Gastroesophageal sphincter (tissue), 4 donors: ENCODE measurements at regions not wholly inside any gene's neighbourhood (a gene's known extent, or its start where the extent isn't known, plus 50 kb on each side); places are given as distances from the start of the nearest gene placed in this dataset.

Experiments
- ATAC-seq: fragments of 150-250 bp; one replicate; pipeline ENCODE4 v1.9.1; 2016; ENCODE audit warnings: mild to moderate bottlenecking, moderate library complexity
- H3K27ac ChIP-seq, 4 donors: fragments of 200-600 bp; sonication (generic) in 3 of 4; 1 replicate in 3 of 4; 2 replicates in 1 of 4; pipeline ENCODE4 v1.5.1; 2016 to 2019
- H3K27me3 ChIP-seq: fragments of 200-600 bp; sonication (generic); one replicate; pipeline ENCODE4 v1.5.1; 2019
- H3K36me3 ChIP-seq, 2 donors: fragments of 200-600 bp; sonication (generic); one replicate each; pipeline ENCODE4 v1.5.1; 2019; ENCODE audit warnings: control low read depth in 1 of 2
- H3K4me1 ChIP-seq, 3 donors: fragments of 200-600 bp; sonication (generic); 1 replicate in 2 of 3; 2 replicates in 1 of 3; pipeline ENCODE4 v1.5.1; 2016 to 2019; ENCODE audit warnings: control low read depth in 2 of 3
- H3K4me3 ChIP-seq, 2 donors: fragments of 200-600 bp; sonication (generic); one replicate each; pipeline ENCODE4 v1.5.1; 2019; ENCODE audit warnings: mild to moderate bottlenecking in 1 of 2, moderate library complexity in 1 of 2
- H3K9me3 ChIP-seq, 3 donors: fragments of 200-600 bp; sonication (generic); one replicate each; pipeline ENCODE4 v1.5.1; 2017 to 2019; ENCODE audit warnings: control low read depth in 2 of 3
- CTCF ChIP-seq, 4 experiments: fragments of 200-600 bp in 2 of 4; fragments of 450-650 bp in 2 of 4; sonication (generic) in 1 of 4; IDR thresholded peaks; one replicate each; pipeline ENCODE4 v1.5.1; 2017 to 2019; ENCODE audit warnings: antibody characterized with exemption in 4 of 4, mild to moderate bottlenecking in 2 of 4, moderate library complexity in 2 of 4
- EP300 ChIP-seq: sonication (generic); formaldehyde crosslinking; IDR thresholded peaks from one replicate; pipeline ENCODE4 v1.6.1; 2017; ENCODE audit warnings: antibody characterized with exemption, mild to moderate bottlenecking
- POLR2A ChIP-seq, 2 donors: fragments of 450-650 bp; IDR thresholded peaks; one replicate each; pipeline ENCODE4 v1.6.1; 2017; ENCODE audit warnings: antibody characterized with exemption in 2 of 2, mild to moderate bottlenecking in 2 of 2, moderate library complexity in 1 of 2
- POLR2AphosphoS5 ChIP-seq: sonication (generic); formaldehyde crosslinking; IDR thresholded peaks from one replicate; pipeline ENCODE4 v1.6.1; 2017; ENCODE audit warnings: antibody characterized with exemption
- WGBS, 2 donors: methylation state at CpG; one replicate each; pipeline ENCODE4 v1.1.5; 2018; ENCODE audit warnings: low coverage in 1 of 2; 5-methylcytosine and 5-hydroxymethylcytosine counted together

GRCh38 chr5:12704955-12705354, 800.7 kb upstream of the CTNND2 start:
- H3K27ac ChIP-seq: no peak overlapping the region
- no peaks in the 10 kb centered on the region for H3K27me3 ChIP-seq
- 72 to 74% methylated on average over 2 of the region's 2 CpGs for WGBS, 2 donors
- ATAC-seq: no peak
- no peak for TF ChIP-seq CTCF (IDR thresholded peaks at IDR 0.05)
- no peak for TF ChIP-seq POLR2AphosphoS5
- TF ChIP-seq EP300: no peak
- TF ChIP-seq POLR2A (IDR thresholded peaks at IDR 0.05): no peak
- no peaks in the 10 kb centered on the region for H3K4me1 ChIP-seq
- no peaks in the 10 kb centered on the region for H3K9me3 ChIP-seq
- H3K36me3 ChIP-seq: no peaks in the 10 kb centered on the region
- H3K4me3 ChIP-seq: no peak overlapping the region

- WGBS, 2 donors: 75% methylated on average over 1 of the region's 1 CpG
- no peak for ATAC-seq
Observed at GRCh38 chr5:12703254-12703653, 799.0 kb upstream of the CTNND2 start.

GRCh38 chr5:12695651-12696050, 791.4 kb upstream of the CTNND2 start:
- no peaks in the 10 kb centered on the region for H3K4me1 ChIP-seq
- WGBS, 2 donors: 33 to 56% methylated on average over 1 of the region's 1 CpG
- no peaks in the 10 kb centered on the region for H3K27me3 ChIP-seq
- H3K36me3 ChIP-seq: no peaks in the 10 kb centered on the region
- H3K9me3 ChIP-seq: no peaks in the 10 kb centered on the region
- no peak overlapping the region for H3K27ac ChIP-seq
- H3K4me3 ChIP-seq: no peak overlapping the region
- ATAC-seq: no peak
- TF ChIP-seq POLR2AphosphoS5 (no peak), CTCF (IDR thresholded peaks at IDR 0.05) (no peak), EP300 (no peak)

More at GRCh38 chr5:12703254-12703653, 799.0 kb upstream of the CTNND2 start:
- H3K36me3 ChIP-seq: no peaks in the 10 kb centered on the region
- TF ChIP-seq CTCF (IDR thresholded peaks at IDR 0.05) (no peak), EP300 (no peak), POLR2AphosphoS5 (no peak), POLR2A (IDR thresholded peaks at IDR 0.05) (no peak)
- no peaks in the 10 kb centered on the region for H3K9me3 ChIP-seq
- H3K4me3 ChIP-seq: no peak overlapping the region
- no peak overlapping the region for H3K27ac ChIP-seq
- H3K4me1 ChIP-seq: no peaks in the 10 kb centered on the region
- no peaks in the 10 kb centered on the region for H3K27me3 ChIP-seq

- Histone ChIP-seq H3K36me3 (no peaks in the 10 kb centered on the region), H3K9me3 (no peaks in the 10 kb centered on the region), H3K27ac (no peak overlapping the region), H3K27me3 (no peaks in the 10 kb centered on the region), H3K4me1 (no peaks in the 10 kb centered on the region), H3K4me3 (no peak overlapping the region)
- TF ChIP-seq POLR2A (IDR thresholded peaks at IDR 0.05) (no peak), CTCF (IDR thresholded peaks at IDR 0.05) (no peak), EP300 (no peak), POLR2AphosphoS5 (no peak)
- ATAC-seq: no peak
- WGBS, 2 donors: 4 to 55% methylated on average over 4 to 9 of the region's 9 CpGs
Observed at GRCh38 chr5:12691330-12691729, 787.1 kb upstream of the CTNND2 start.

- WGBS, 2 donors: 18 to 54% methylated on average over 2 of the region's 2 CpGs
Observed at GRCh38 chr5:12690361-12690760, 786.1 kb upstream of the CTNND2 start.

More at GRCh38 chr5:12690361-12690760, 786.1 kb upstream of the CTNND2 start:
- Histone ChIP-seq H3K4me3 (no peak overlapping the region), H3K27ac (no peak overlapping the region), H3K9me3 (no peaks in the 10 kb centered on the region), H3K4me1 (no peaks in the 10 kb centered on the region), H3K27me3 (no peaks in the 10 kb centered on the region), H3K36me3 (no peaks in the 10 kb centered on the region)
- TF ChIP-seq EP300: no peak
- TF ChIP-seq POLR2AphosphoS5: no peak
- TF ChIP-seq CTCF (IDR thresholded peaks at IDR 0.05): no peak
- no peak for TF ChIP-seq POLR2A (IDR thresholded peaks at IDR 0.05)
- no peak for ATAC-seq
